ENCODE measurements at regions not wholly inside any gene's neighbourhood (a gene's known extent, or its start where the extent isn't known, plus 50 kb on each side); places are given as distances from the start of the nearest gene placed in this dataset.

- Mint-ChIP-seq H3K9me3 (ENCODE audit: unreplicated experiment) (peaks cover 9% of the 10 kb centered on the region), H3K27me3 (ENCODE audit: unreplicated experiment) (no peaks in the 10 kb centered on the region), H3K4me1 (ENCODE audit: unreplicated experiment) (peaks cover 14% of the 10 kb centered on the region), H3K4me3 (ENCODE audit: unreplicated experiment) (no peak overlapping the region), H3K36me3 (ENCODE audit: unreplicated experiment) (peaks cover 6% of the 10 kb centered on the region), H3K27ac (ENCODE audit: unreplicated experiment) (peak overlapping the region; percentile 6)
- no peak for DNase-seq (ENCODE audit: extremely low spot score, unreplicated experiment)
- TF ChIP-seq CTCF (IDR thresholded peaks at IDR 0.05): no peak
Observed at GRCh38 chr6:91288741-91289140, 701.9 kb upstream of the MAP3K7 start.

- DNase-seq (ENCODE audit: extremely low spot score, unreplicated experiment): no peak
- peaks cover 12% of the 10 kb centered on the region for H3K9me3 Mint-ChIP-seq (ENCODE audit: unreplicated experiment)
- peaks cover 3% of the 10 kb centered on the region for H3K36me3 Mint-ChIP-seq (ENCODE audit: unreplicated experiment)
- no peaks in the 10 kb centered on the region for H3K27me3 Mint-ChIP-seq (ENCODE audit: unreplicated experiment)
- H3K4me1 Mint-ChIP-seq (ENCODE audit: unreplicated experiment): peaks cover 11% of the 10 kb centered on the region
- H3K27ac Mint-ChIP-seq (ENCODE audit: unreplicated experiment): peak overlapping the region; percentile 38
- no peak for TF ChIP-seq CTCF (IDR thresholded peaks at IDR 0.05)
- no peak overlapping the region for H3K4me3 Mint-ChIP-seq (ENCODE audit: unreplicated experiment)
Observed at GRCh38 chr6:91281901-91282300, 695.0 kb upstream of the MAP3K7 start.

DNA sequence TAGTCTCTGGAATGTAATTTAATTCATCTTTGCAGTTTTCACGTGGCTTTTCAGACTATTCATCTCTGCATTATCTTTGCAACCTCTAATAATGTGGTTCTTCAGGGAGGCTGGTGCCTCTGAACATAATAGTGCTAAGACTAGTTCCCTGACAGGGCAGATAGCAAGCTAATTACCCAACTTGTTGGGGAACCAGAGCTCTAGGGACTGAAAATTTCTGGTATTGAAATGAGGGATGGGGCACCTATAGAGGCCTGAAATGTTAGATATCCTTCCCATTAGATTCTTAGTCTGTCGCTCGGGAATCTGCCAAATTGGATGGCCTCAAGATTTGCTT lies 693.6 kb upstream of the MAP3K7 start:
- DNase-seq (ENCODE audit: extremely low spot score, unreplicated experiment): no peak
- Mint-ChIP-seq H3K9me3 (ENCODE audit: unreplicated experiment) (peaks cover 16% of the 10 kb centered on the region), H3K27ac (ENCODE audit: unreplicated experiment) (no peak overlapping the region), H3K4me1 (ENCODE audit: unreplicated experiment) (peaks cover 21% of the 10 kb centered on the region), H3K27me3 (ENCODE audit: unreplicated experiment) (no peaks in the 10 kb centered on the region), H3K4me3 (ENCODE audit: unreplicated experiment) (no peak overlapping the region), H3K36me3 (ENCODE audit: unreplicated experiment) (peaks cover 3% of the 10 kb centered on the region)
- TF ChIP-seq CTCF (IDR thresholded peaks at IDR 0.05): no peak

DNA sequence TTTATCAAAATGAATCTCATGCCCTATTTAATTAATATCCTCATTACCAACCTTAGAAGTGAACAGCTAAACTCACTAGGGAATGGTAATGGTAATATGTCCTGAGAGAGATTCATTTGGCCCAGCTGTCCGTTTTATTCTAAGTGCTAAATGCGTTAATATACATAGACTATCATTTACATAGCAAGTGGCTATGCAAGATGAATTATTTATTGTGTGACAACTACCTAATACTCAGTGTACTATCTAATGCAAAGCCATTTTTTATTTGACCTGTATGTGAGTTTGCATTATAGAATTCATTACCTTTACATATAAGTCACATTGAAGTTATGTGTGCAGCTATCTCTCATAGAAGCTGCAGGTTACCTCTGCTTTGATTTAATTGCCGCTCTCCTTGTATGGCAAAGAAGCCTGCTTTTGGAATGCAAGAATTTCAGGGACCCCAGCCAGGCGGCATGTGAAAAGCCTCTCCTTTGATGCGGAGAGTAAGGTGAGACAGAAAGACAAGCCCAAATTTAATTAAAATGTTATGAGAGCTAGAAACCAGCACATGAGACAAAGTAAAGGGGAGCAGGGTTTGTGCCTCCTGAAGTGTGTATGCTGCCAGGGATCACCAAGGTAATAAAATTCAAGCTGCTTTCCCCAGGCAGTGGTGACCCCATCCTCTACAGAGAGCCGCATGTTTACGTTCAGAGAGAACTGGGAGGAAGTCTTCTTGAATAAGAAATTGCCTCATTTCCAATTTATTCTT lies 693.0 kb upstream of the MAP3K7 start:
- no peak for DNase-seq (ENCODE audit: extremely low spot score, unreplicated experiment)
- Mint-ChIP-seq H3K4me3 (ENCODE audit: unreplicated experiment) (no peak overlapping the region), H3K27me3 (ENCODE audit: unreplicated experiment) (no peaks in the 10 kb centered on the region), H3K9me3 (ENCODE audit: unreplicated experiment) (peaks cover 18% of the 10 kb centered on the region), H3K36me3 (ENCODE audit: unreplicated experiment) (peaks cover 3% of the 10 kb centered on the region), H3K27ac (ENCODE audit: unreplicated experiment) (no peak overlapping the region), H3K4me1 (ENCODE audit: unreplicated experiment) (peaks cover 22% of the 10 kb centered on the region)
- no peak for TF ChIP-seq CTCF (IDR thresholded peaks at IDR 0.05)

DNA sequence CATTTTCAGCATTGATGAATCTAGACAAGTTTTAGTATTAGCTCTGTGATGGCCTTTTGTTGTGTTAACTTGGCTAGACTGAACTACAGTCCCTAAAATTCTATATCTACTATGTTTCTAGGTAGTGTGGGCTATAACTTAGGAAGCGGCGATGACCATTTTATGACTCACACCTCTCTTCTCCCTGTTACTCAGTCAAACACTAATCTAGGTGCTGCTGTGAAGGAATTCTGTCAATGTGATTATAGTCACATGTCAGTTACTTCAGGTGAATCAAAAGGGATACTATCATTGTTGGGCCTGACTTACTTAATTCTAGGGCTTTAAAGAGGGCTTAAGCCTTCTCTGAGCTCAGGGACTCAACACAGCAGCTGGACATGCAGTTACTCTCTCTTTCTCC lies 691.5 kb upstream of the MAP3K7 start:
- Mint-ChIP-seq H3K4me1 (ENCODE audit: unreplicated experiment) (peaks cover 34% of the 10 kb centered on the region), H3K27ac (ENCODE audit: unreplicated experiment) (no peak overlapping the region), H3K36me3 (ENCODE audit: unreplicated experiment) (no peaks in the 10 kb centered on the region), H3K27me3 (ENCODE audit: unreplicated experiment) (no peaks in the 10 kb centered on the region), H3K9me3 (ENCODE audit: unreplicated experiment) (peaks cover 15% of the 10 kb centered on the region), H3K4me3 (ENCODE audit: unreplicated experiment) (no peak overlapping the region)
- TF ChIP-seq CTCF (IDR thresholded peaks at IDR 0.05): no peak
- DNase-seq (ENCODE audit: extremely low spot score, unreplicated experiment): no peak

Measured in osteocyte (in vitro differentiated cells).